H1 (cell line): ENCODE measurements at regions not wholly inside any gene's neighbourhood (a gene's known extent, or its start where the extent isn't known, plus 50 kb on each side); places are given as distances from the start of the nearest gene placed in this dataset.

Experiments
- BRCA1 ChIP-seq: IDR thresholded peaks from 2 replicates; pipeline ENCODE4 v1.6.1; 2012; ENCODE audit warnings: low read depth, low read length, improper control_type of control experiment
- E2F6 ChIP-seq: IDR thresholded peaks from 2 replicates; pipeline ENCODE4 v1.6.1; 2012; ENCODE audit warnings: inconsistent platforms
- RAD21 ChIP-seq, 2 experiments: IDR thresholded peaks in 1 of 2; conservative IDR thresholded peaks in 1 of 2; 2 replicates each; pipeline ENCODE4 v1.6.1; 2011; ENCODE audit warnings: low read depth in 2 of 2, low read length in 2 of 2, improper control_type of control experiment in 1 of 2, inconsistent platforms in 1 of 2, mild to moderate bottlenecking in 1 of 2, moderate library complexity in 1 of 2
- SIRT6 ChIP-seq: IDR thresholded peaks from one replicate; pipeline ENCODE4 v1.7.1; 2012; ENCODE audit warnings: low read length, inconsistent platforms

GRCh38 chr6:14722704-14723103 is 523.2 kb upstream of the JARID2 start (continued):
- TF ChIP-seq E2F6: no peak
- no peak for TF ChIP-seq RAD21 (IDR thresholded peaks at IDR 0.05 in 1 of 2, conservative IDR thresholded peaks at IDR 0.05 in 1 of 2; ENCODE audit: low read depth in 2 of 2, low read length in 2 of 2)
- no peak for TF ChIP-seq SIRT6
- no peak for TF ChIP-seq BRCA1
- TF ChIP-seq, all 59 proteins: peak for 0
